Activated naive CD4-positive, alpha-beta T cell treated with anti-CD3 and anti-CD28 coated beads, Interleukin-2, amount 10 ng/mL, durations not matched to agents 7 days and 5 days (primary cell): ENCODE measurements at regions not wholly inside any gene's neighbourhood (a gene's known extent, or its start where the extent isn't known, plus 50 kb on each side); places are given as distances from the start of the nearest gene placed in this dataset.
"Not testable (repeated sequence)": the region's sequence is repeated elsewhere in the genome, so short reads cannot be mapped to it uniquely, and the experiment has no call there.

Source experiments
- CTCF ChIA-PET: fragments of 350-600 bp; sonication (Branson Sonifier 250); formaldehyde crosslinking; loops from one replicate; lab custom pipeline; 2021; ENCODE audit warnings: antibody characterized with exemption; lab: Charles Lee
- DNase-seq: peaks from one replicate; pipeline ENCODE4 v3.0.0-alpha.2; 2020
- H3K27ac Mint-ChIP-seq: one replicate; pipeline ENCODE4 v1.8.0; 2021; ENCODE audit warnings: mild to moderate bottlenecking, moderate library complexity, mixed read lengths
- H3K27me3 Mint-ChIP-seq: one replicate; pipeline ENCODE4 v1.8.0; 2021; ENCODE audit warnings: mild to moderate bottlenecking, mixed read lengths
- H3K36me3 Mint-ChIP-seq: one replicate; pipeline ENCODE4 v1.8.0; 2021; ENCODE audit warnings: mixed read lengths
- H3K4me1 Mint-ChIP-seq: one replicate; pipeline ENCODE4 v1.8.0; 2021; ENCODE audit warnings: mixed read lengths
- H3K4me3 Mint-ChIP-seq: one replicate; pipeline ENCODE4 v1.8.0; 2021; ENCODE audit warnings: mild to moderate bottlenecking, moderate library complexity, mixed read lengths
- H3K9me3 Mint-ChIP-seq: one replicate; pipeline ENCODE4 v1.8.0; 2021; ENCODE audit warnings: mixed read lengths

GRCh38 chr16:50497592-50497991 is 50.6 kb upstream of the NKD1 start:
- Mint-ChIP-seq H3K4me3 (no peak overlapping the region), H3K9me3 (no peaks in the 10 kb centered on the region), H3K27ac (no peak overlapping the region), H3K27me3 (peaks cover 14% of the 10 kb centered on the region), H3K36me3 (no peaks in the 10 kb centered on the region), H3K4me1 (no peaks in the 10 kb centered on the region)
- CTCF ChIA-PET, result no interaction called here
- no peak for DNase-seq

- Mint-ChIP-seq H3K36me3 (no peaks in the 10 kb centered on the region), H3K9me3 (no peaks in the 10 kb centered on the region), H3K27ac (no peak overlapping the region), H3K4me1 (no peaks in the 10 kb centered on the region), H3K4me3 (no peak overlapping the region), H3K27me3 (peaks cover 10% of the 10 kb centered on the region)
- CTCF ChIA-PET, result interaction anchor here (0.8 kb wide), 1 partner anchor 13 kb away, joined by 5 read pairs; no protein-coding TSS in a partner anchor
- DNase-seq, result no peak
Measured at GRCh38 chr16:50496990-50497389, 51.2 kb upstream of the NKD1 start.

- CTCF ChIA-PET, result interaction anchor here (1.2 kb wide), 1 partner anchor 14 kb away, joined by 3 read pairs; no protein-coding TSS in a partner anchor
- no peaks in the 10 kb centered on the region for H3K4me1 Mint-ChIP-seq
- DNase-seq, result no peak
- H3K27me3 Mint-ChIP-seq, result peaks cover 14% of the 10 kb centered on the region
- no peak overlapping the region for H3K27ac Mint-ChIP-seq
- H3K36me3 Mint-ChIP-seq, result no peaks in the 10 kb centered on the region
- no peak overlapping the region for H3K4me3 Mint-ChIP-seq
- H3K9me3 Mint-ChIP-seq, result no peaks in the 10 kb centered on the region
Measured at GRCh38 chr16:50495673-50496072, 52.5 kb upstream of the NKD1 start.

- Mint-ChIP-seq H3K4me1 (no peaks in the 10 kb centered on the region), H3K36me3 (no peaks in the 10 kb centered on the region), H3K27me3 (peaks cover 14% of the 10 kb centered on the region), H3K9me3 (no peaks in the 10 kb centered on the region), H3K27ac (no peak overlapping the region), H3K4me3 (no peak overlapping the region)
- CTCF ChIA-PET, result interaction anchor here (1.2 kb wide), 1 partner anchor 14 kb away, joined by 3 read pairs; no protein-coding TSS in a partner anchor
- no peak for DNase-seq
Measured at GRCh38 chr16:50494501-50495491, 53.4 kb upstream of the NKD1 start.

- Mint-ChIP-seq H3K27ac (no peak overlapping the region), H3K4me3 (no peak overlapping the region), H3K4me1 (no peaks in the 10 kb centered on the region), H3K9me3 (no peaks in the 10 kb centered on the region), H3K36me3 (no peaks in the 10 kb centered on the region), H3K27me3 (peaks cover 25% of the 10 kb centered on the region)
- CTCF ChIA-PET, result no interaction called here
- no peak for DNase-seq
Measured at GRCh38 chr16:50491516-50491915, 56.7 kb upstream of the NKD1 start.

- no peak overlapping the region for H3K27ac Mint-ChIP-seq
- no peaks in the 10 kb centered on the region for H3K4me1 Mint-ChIP-seq
- H3K4me3 Mint-ChIP-seq, result no peak overlapping the region
- no peak for DNase-seq
- H3K27me3 Mint-ChIP-seq, result peaks cover 32% of the 10 kb centered on the region
- no peaks in the 10 kb centered on the region for H3K36me3 Mint-ChIP-seq
- no peaks in the 10 kb centered on the region for H3K9me3 Mint-ChIP-seq
- CTCF ChIA-PET, result no interaction called here
Measured at GRCh38 chr16:50490828-50491227, 57.4 kb upstream of the NKD1 start.

GRCh38 chr16:50489182-50489581 is 59.0 kb upstream of the NKD1 start:
- Mint-ChIP-seq H3K4me1 (no peaks in the 10 kb centered on the region), H3K9me3 (peaks cover 5% of the 10 kb centered on the region), H3K4me3 (no peak overlapping the region), H3K27ac (no peak overlapping the region), H3K27me3 (peaks cover 31% of the 10 kb centered on the region), H3K36me3 (no peaks in the 10 kb centered on the region)
- no peak for DNase-seq
- CTCF ChIA-PET, result no interaction called here

- peaks cover 5% of the 10 kb centered on the region for H3K9me3 Mint-ChIP-seq
- no peaks in the 10 kb centered on the region for H3K4me1 Mint-ChIP-seq
- H3K4me3 Mint-ChIP-seq, result no peak overlapping the region
- peaks cover 38% of the 10 kb centered on the region for H3K27me3 Mint-ChIP-seq
- CTCF ChIA-PET, result no interaction called here
- no peak overlapping the region for H3K27ac Mint-ChIP-seq
- no peaks in the 10 kb centered on the region for H3K36me3 Mint-ChIP-seq
- no peak for DNase-seq
Measured at GRCh38 chr16:50487528-50487927, 60.7 kb upstream of the NKD1 start.

GRCh38 chr16:50486162-50486561 is 62.0 kb upstream of the NKD1 start:
- not testable (repeated sequence) for H3K27ac Mint-ChIP-seq, H3K36me3 Mint-ChIP-seq, H3K9me3 Mint-ChIP-seq, DNase-seq, H3K4me3 Mint-ChIP-seq, H3K4me1 Mint-ChIP-seq
- peaks cover 47% of the 10 kb centered on the region for H3K27me3 Mint-ChIP-seq
- CTCF ChIA-PET, result interaction anchor here (0.5 kb wide), 1 partner anchor 425 kb away, joined by 3 read pairs; no protein-coding TSS in a partner anchor

GRCh38 chr16:50485232-50485631 is 63.0 kb upstream of the NKD1 start:
- H3K4me3 Mint-ChIP-seq, result no peak overlapping the region
- H3K9me3 Mint-ChIP-seq, result peaks cover 5% of the 10 kb centered on the region
- CTCF ChIA-PET, result interaction anchor here (0.7 kb wide), 1 partner anchor 13 kb away, joined by 3 read pairs; no protein-coding TSS in a partner anchor

GRCh38 chr16:50482271-50482670 is 65.9 kb upstream of the NKD1 start:
- no peak for DNase-seq
- Mint-ChIP-seq H3K4me1 (no peaks in the 10 kb centered on the region), H3K36me3 (no peaks in the 10 kb centered on the region), H3K27ac (no peak overlapping the region), H3K9me3 (peaks cover 5% of the 10 kb centered on the region), H3K27me3 (peaks cover 47% of the 10 kb centered on the region), H3K4me3 (no peak overlapping the region)
- CTCF ChIA-PET, result interaction anchor here (1.3 kb wide), 1 partner anchor 28 kb away, joined by 3 read pairs; no protein-coding TSS in a partner anchor

More at GRCh38 chr16:50485232-50485631, 63.0 kb upstream of the NKD1 start:
- Mint-ChIP-seq H3K27ac (no peak overlapping the region), H3K27me3 (peaks cover 50% of the 10 kb centered on the region), H3K36me3 (no peaks in the 10 kb centered on the region), H3K4me1 (no peaks in the 10 kb centered on the region)
- no peak for DNase-seq

GRCh38 chr16:50480206-50480605 is 68.0 kb upstream of the NKD1 start:
- H3K4me1 Mint-ChIP-seq, result no peaks in the 10 kb centered on the region
- CTCF ChIA-PET, result no interaction called here
- no peaks in the 10 kb centered on the region for H3K36me3 Mint-ChIP-seq
- no peak for DNase-seq
- H3K9me3 Mint-ChIP-seq, result peaks cover 4% of the 10 kb centered on the region
- H3K27ac Mint-ChIP-seq, result no peak overlapping the region
- no peak overlapping the region for H3K4me3 Mint-ChIP-seq
- peaks cover 44% of the 10 kb centered on the region for H3K27me3 Mint-ChIP-seq

- H3K4me1 Mint-ChIP-seq, result no peaks in the 10 kb centered on the region
- H3K4me3 Mint-ChIP-seq, result no peak overlapping the region
- CTCF ChIA-PET, result no interaction called here
- H3K27ac Mint-ChIP-seq, result no peak overlapping the region
- DNase-seq, result no peak
- peaks cover 44% of the 10 kb centered on the region for H3K27me3 Mint-ChIP-seq
- peaks cover under 1% of the 10 kb centered on the region for H3K9me3 Mint-ChIP-seq
- H3K36me3 Mint-ChIP-seq, result no peaks in the 10 kb centered on the region
Measured at GRCh38 chr16:50479771-50480170, 68.4 kb upstream of the NKD1 start.

- Mint-ChIP-seq H3K4me1 (peaks cover 4% of the 10 kb centered on the region), H3K36me3 (no peaks in the 10 kb centered on the region), H3K4me3 (no peak overlapping the region), H3K27me3 (peaks cover 37% of the 10 kb centered on the region), H3K9me3 (no peaks in the 10 kb centered on the region), H3K27ac (no peak overlapping the region)
- CTCF ChIA-PET, result interaction anchor here (0.7 kb wide), 1 partner anchor 190 kb away, joined by 3 read pairs; no protein-coding TSS in a partner anchor
- DNase-seq, result no peak
Measured at GRCh38 chr16:50478773-50479149, 69.4 kb upstream of the NKD1 start.
